HT-29 (cell line): ENCODE measurements at regions not wholly inside any gene's neighbourhood (a gene's known extent, or its start where the extent isn't known, plus 50 kb on each side); places are given as distances from the start of the nearest gene placed in this dataset.

Experiments
- DNase-seq: peaks from one replicate; pipeline ENCODE4 v3.0.0-alpha.2; 2015; ENCODE audit warnings: low spot score

DNA sequence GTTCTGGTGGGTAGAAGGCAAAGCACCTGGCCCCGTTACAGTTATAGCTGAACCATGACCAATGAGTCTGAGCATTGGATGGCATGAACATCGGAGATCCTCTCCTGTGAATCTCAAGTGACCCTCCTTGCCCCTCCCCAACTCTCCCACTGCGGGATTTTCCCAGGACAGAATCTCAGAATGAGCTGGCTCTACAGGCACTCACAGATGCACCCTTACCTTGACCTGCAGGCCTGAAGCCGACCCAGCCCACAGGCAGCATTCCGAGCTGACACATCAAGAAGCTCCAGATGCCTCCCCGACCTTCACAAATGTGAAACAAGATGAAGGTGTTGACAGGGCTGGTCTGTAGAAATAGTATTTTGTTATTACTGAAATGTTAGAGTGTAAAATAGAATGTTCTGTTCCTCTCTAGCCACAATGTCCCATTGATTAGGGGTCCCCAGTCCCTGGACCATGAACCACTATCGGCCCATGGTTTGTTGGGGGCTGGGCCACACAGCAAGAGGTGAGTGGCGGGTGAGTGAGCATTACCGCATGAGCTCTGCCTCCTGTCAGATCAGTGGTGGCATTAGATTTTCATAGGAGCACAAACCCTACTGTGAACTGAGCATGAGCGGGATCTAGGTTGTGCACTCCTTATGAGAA is 263.4 kb downstream of the AUH start:
- DNase-seq: no peak

DNA sequence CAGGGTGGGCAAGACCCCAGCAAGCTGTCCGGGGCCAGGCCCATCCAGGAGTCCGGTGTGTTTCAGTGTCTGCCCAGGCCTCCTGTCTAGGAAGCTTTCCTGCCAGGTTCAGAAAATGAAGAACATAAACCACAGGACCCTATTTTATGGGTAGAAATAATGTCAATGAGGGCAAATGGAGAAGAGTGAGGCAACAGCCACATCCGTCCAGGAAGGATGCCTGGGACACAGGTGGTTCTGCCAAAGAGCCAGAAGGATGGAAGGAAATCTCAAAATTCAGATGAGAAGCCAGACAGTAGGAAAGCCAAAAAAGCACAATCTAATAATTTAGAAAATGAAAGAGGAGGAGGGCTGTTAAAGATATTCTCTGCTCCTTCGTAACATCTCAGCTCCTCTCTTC is 262.3 kb downstream of the AUH start:
- no peak for DNase-seq

DNA sequence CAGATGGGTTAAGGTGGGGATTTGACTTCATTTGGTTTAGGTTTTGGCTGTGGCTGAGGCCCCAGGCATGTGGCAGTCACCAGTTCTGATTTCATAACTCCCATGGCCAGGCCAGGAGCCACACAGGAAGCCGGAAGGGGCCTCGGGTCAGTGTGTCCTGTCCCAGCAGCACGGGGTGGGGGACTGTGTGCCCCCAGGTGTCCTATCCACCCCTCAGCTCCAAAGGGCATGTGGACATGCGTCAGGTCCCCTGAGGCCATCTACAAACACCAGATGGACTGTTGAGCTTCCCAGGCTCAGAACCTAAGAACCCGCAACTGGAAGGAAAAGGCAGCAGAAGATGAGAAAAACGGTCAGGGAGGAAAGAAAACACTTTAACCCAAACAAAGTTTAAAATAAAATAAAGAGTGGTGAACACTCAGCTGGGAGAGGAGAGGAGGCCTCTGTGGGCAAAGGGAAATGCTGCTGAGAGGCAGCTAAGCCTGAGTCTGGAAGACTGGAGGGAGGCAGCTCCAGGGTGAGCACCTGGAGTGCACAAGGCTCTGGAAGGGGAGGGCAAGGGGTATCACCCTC is 260.8 kb downstream of the AUH start:
- DNase-seq: no peak

DNA sequence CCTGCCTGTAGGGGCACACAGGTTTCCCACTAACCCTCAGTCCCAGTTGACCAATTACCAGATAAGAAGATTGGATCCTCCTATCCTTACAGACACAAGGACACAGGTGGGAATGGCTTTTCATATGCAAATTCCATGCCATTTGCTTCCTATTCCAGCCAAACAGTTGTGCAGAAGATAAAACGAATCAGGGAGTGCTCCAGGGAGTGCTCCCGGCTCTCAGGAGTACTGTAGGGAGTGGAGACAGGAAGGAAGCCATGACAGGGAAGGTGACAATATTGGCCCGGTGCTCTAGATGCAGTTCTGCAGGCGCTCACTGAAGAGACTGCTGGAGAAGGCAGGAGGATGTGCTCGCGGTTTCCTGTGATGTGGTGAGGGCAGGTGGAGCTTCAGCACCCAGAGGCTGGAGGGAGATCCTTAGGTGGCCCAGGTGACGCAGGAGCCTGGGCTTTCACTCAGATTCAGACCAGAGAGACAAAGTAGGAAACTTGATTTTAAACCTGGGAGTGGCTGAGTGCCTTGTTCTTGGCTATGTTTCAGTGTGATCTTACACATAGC is 260.0 kb downstream of the AUH start:
- no peak for DNase-seq

DNA sequence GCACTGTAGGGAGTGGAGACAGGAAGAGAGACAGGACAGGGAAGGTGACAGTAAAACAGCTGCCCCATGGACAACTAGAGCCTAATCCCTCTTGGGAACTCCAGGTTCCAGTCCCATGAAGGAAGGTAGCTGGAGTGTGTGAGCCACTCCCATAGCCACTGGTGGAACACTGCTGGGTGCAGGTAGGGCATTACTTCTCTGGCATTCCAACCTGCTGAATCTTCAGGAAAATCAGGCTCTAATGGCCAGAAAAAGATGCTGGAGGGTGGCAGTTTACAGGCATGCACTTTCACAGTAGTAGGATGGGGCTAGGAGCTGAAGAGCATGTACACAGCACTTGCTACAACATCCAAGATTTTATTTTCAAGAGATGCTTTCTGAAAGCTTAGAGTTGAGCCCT is 259.4 kb downstream of the AUH start:
- DNase-seq: no peak

DNA sequence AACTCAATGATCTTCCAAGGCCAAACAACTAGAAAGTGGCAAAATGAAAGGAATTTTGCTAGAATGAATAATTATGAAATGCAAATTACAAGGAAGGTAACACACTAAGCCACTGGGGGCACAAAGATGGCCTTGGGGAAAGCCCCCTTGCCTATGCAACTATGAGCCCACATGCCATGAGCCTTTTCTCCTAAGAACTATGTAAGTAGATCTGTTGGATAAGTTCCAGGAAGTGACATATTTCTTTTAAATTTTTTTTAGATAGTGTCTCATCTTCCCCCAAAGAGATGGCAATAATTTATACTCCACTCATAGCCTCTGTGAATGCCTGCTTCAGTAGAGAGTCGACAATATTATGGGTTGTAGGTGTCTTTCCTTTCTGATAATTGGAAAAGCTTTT is 257.8 kb downstream of the AUH start:
- no peak for DNase-seq

DNA sequence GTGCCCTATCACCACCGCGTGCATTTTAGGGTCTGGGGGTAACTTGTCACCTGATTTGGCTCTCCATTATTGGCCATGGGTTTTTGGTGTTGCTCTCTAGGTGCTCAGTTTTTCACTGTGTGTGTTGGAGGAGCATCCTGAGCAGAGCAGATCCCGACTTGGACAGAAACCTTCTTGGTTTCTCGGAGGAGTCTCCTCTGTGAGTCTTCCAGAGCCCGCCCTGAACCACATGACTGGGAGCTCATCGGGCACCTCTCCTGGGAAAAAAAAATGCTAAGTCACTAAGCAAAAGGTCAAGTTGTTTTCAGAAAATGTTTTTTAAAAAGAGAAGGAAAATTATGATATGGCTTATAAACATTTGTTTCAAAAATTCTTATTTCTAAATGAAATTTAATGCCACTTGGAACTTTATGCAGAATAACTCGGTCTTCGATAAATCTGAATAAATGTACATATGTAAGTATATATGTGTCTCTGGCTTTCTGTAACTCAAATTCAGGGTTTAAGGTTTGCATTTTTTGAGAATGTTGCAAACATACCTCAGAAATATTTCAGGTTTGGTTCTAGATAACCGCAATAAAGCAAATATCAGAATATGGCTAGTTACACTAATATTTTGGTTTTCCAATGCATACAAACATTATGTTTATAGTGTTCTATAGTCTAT is 255.2 kb downstream of the AUH start:
- no peak for DNase-seq

DNA sequence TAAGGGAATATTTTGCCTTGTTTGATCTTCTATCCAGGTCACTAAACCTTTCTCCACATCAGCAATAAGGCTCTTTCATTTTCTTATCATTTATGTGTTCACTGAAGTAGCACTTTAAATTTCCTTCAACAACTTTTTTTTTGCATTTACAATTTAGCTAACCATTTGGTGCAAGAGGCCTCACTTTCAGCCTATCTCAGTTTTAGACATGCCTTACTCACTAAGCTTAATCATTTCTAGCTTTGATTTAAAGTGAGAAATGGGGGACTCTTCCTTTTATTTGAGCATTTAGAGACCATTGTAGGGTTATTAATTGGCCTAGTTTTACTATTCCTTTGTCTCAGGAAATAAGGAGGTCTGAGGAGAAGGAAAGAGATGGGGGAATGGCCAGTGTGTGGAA is 250.5 kb downstream of the AUH start:
- DNase-seq: no peak

DNA sequence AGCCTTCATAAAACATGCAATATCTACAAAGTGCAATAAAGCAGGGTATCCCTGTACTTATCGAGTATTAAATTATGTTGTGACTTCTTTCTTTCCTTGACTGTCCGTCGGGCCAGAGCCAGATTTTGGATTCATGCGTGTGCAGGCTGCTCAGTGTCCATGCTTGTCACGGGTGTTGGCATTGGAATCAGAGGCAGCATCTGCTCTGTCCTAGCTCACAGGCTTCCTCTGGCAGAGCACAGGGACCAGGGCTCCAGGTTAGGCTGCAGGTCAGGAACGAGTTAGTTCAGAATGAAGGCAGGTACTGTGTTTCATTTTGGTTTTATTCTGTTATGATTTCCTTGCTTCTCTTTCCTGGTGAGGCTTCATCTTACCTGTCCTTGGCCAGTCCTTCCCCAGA is 249.8 kb downstream of the AUH start:
- no peak for DNase-seq

DNA sequence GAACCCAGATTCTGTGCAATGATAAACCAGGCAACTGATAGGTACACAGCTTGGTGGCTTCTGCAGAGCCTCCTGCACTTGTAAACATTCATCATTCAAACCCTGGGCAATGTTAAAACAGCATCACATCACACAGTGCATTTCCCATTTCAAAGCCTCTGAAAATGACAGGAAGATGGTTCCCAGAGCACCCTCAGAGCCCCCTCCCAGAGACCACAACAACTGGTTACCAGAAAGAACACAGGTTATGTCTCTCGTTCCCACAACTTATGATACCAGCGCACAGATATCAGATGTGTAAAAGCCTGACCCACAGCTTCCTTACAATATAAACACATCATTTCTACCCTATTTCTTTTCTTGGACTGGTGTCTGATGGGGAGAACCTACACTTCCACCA is 248.7 kb downstream of the AUH start:
- DNase-seq: no peak

DNA sequence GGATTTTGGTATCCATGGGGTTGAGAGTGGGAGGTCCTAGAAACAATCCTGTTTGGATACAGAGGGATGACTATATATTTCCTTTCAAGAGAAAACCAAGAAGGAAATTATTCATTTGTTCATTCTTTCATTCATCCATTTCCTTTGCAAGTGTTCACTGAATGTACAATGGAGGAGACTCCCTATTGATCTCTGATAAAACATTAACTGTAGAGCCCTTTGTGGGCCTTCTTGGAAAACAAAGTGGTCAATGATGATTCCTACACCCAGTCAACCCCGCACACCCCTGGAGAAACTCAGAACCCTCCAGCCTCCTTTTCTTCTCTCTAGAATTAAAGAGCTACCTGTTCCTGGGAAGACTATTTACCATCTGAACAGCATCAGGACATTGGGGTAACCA is 247.3 kb downstream of the AUH start:
- no peak for DNase-seq

DNA sequence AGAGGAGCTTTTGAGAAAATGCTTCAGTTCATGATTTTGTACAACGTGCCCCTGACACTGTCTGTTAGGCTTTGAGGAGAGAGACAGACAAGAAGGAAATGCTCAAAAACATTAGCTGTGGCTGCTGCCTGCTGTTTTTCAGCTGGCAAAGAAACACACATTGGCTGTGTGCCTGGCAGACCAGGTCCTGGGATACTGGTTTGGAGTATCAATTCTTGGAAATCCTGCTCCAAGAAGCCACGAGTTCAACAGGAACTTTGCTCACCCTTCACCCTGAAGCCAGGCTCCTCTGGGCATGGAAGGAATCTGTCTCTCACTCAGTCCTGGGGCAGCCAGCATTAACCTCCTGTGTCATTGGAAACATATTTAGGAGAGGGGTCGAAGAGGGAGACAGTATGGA is 245.5 kb downstream of the AUH start:
- no peak for DNase-seq

DNA sequence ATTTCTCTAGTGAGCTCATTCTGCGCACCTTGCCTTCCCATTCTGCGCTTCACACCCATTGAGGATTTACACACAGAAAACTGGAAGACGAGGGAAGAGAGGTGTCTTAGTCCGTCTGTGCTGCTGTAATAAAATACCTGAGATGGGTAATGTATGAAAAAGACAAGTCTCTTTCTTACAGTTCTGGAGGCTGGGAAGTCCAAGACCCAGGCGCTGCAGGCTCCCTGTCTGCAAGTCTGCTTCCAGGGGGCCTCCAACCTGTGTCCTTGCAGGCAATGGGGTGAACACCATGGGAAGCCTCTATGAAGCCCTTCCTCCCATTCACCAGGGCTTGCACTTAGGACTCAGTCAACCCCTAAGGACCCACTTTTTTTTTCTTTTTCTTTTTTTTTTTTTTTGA is 245.0 kb downstream of the AUH start:
- DNase-seq: no peak

DNA sequence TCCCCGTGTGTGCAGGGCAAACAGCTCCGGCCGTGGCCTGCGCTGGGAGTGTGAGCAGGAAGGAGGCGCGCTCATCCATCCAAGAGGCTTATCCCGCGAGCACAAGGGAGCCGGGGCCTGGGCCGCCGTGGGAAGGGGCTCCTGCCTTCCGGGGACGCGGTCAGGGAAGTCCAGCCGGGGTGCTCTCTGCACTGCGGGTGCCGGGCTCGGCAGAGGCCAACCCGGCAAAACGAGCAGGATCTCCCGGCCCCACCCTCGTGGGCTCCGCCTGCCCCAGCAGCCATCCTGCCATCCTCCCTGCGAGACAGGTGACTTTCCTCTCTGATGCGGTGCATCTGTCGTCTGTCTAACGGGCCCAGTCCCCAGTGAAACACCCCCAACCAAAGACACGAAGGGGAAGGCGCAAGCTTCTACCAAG is 244.2 kb downstream of the AUH start:
- no peak for DNase-seq

DNA sequence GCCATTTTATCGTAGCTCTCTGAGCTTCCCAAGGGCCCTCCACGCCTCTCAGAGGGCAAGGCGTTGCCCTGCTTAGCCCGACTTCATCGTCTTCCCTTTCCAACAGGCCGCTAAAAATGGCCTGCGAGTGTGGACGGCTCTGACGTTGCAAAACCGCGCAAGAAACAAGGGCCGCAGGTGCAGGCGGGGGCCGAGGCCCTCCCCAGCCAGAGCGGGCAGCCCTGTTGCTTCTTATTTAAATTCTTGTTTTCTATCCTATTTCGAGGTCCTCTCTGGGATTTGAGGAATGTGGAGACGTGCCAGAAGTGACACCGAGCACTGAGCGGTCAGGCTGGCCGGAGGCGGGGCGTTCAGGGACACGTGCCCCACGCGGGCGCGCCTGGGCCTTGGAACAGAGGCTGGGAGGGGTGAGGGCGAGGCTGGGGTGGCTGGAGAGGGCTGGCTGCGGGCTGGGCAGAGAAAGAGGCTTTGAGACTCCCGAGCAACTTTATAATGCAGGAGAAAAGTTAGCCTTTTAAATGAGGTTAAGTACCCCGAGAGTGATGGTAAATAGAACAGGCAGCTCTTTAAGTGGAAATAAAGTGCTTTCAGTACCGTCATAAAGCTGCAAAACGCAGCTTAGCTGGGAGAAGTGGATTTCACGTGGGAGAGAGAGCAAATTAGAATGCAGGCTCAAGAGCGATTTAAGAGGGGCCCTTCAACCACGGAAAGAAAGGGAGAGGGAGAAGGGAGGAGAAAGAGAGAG is 243.6 kb downstream of the AUH start:
- no peak for DNase-seq

DNA sequence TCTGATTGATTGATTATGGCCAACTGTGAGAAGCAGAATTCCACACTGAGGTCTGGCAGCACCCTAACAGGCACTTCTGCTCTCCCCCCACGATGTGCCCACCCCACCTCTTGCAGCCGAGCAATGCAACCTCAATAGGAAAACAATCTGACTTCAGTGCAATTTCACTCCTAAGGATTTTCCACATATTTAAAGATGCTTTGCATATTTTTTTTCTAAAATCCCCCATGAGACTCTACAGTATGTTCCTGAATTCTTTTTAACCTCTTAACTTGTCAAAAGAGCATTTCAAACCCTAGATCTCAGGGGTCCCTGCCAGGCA is 243.1 kb downstream of the AUH start:
- DNase-seq: no peak

DNA sequence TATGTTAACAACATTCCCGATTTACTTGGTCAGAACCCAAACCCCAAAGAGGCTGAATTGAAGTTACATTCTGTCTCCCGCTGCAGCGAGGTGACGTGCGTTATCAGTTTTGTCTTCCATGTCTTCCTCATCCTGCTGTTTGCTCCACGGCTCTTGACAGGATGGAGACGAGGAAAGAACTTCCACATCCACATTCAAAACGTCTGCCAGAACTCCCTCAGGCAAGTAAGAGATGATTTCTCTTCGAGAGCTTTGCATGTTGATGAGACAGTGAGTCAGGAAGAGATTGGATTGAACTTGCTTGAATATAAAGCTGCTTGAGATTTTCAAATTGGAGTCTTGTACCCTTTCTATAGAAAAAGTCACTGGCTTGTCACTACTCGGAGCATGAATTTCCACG is 242.6 kb downstream of the AUH start:
- no peak for DNase-seq

DNA sequence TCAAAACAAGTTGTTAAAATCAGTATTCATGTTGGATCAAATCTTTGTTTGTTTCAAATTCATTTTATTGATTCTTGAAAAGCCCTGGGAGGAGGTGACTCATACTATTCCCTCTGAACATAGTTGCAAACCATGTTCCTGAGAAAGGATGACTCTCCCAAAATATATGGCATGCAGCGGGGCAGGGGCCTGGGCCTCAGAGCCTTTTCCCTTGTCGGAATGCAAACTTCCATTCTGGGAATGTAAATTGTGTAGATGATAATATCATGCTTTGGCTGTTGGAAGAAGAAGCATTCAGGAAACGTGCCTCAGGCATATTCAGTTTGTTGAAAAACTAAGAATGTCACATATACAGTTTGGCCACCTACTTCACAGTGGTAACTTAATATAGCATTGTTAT is 242.0 kb downstream of the AUH start:
- DNase-seq: no peak

DNA sequence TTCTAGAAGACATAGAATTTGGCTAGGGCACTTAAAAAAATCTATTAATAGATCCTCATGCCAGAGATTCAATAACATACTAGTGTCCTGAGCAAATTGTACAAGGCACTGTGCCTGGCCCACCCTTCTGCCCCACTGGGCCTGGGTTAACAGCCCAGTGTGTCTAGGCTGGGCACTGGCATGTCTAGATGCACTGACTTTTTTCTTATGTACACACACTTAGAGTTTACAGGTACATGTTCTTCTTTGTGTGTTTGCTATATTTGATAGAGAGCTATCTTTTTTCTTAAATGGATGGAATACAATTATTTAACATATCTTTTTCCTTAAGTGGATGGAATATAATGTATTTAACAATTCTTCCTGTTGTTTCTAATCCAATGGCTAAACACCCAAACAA is 241.5 kb downstream of the AUH start:
- no peak for DNase-seq

DNA sequence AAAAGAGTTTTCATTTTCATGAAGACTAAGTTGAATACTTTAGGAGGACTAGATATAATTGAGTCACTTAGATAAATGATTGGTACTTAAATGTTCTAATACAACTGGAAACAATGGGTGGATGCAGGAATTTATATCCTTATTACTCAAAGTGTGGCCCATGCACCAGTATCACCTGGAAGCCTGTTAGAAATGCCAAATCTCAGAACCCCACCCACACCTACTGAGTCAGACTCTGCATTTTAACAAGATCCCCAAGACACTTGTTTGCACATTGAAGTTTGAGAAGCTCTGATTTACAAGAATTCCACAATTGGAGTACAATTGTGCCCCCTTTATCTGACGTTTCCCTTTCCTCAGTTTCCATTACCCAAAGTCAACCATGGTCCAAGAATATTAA is 239.0 kb downstream of the AUH start:
- DNase-seq: no peak

DNA sequence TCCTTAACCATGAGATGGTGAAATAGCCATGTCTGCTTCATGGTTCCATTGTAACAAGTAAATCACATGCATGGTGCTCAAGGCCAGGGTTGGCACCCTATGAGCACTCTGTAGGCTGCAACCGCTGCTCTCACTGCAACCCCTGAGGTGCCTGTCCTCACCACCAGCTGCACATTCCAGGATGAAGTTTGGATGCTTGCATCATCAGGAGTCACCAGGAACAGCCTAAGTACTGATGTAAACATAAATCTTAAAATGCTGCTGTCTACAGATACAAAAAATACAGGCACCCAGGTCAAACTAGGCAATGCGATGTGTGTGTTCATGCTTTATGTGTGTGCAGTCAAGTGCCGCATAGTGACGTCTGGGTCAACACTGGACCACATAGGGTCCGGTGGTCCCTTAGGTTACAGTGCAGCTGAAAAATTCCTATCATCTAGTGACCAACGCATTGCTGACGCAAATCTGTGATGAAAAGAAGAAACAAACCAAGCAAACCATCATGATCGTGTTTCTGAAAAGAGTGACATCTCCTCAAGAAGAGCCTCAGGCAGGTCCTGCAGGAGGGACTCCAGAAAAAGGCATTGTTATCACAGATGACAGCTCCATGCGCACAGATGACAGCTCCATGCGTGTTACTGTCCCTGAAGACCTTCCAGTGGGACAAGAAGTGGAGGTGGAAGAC is 234.8 kb downstream of the AUH start:
- DNase-seq: no peak

DNA sequence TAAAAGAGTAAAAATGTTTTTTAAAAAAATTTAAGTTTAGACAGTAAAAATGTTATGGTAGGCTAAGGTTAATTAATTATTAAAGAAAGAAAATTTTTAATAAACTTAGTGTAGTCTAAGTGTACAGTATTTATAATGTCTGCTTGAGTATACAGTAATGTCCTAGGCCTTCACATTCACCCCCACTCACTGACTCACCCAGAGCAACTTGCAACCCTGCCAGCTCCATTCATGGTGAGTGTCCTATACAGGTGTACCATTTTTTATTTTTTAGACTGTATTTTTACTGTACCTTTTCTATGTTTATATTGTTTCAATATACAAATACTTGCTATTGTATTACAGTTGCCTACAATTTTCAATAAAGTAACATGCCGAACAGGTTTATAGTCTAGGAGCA is 234.1 kb downstream of the AUH start:
- no peak for DNase-seq
